GM12875 (cell line): ENCODE measurements at regions not wholly inside any gene's neighbourhood (a gene's known extent, or its start where the extent isn't known, plus 50 kb on each side); places are given as distances from the start of the nearest gene placed in this dataset.

Experiments
- H3K4me3 ChIP-seq: one replicate; pipeline ENCODE4 v1.5.1; 2011; ENCODE audit warnings: low read depth, low read length, control low read depth
- CTCF ChIP-seq: IDR thresholded peaks from 2 replicates; pipeline ENCODE4 v1.5.1; 2011; ENCODE audit warnings: low read depth, mild to moderate bottlenecking, control low read depth, inconsistent platforms, low read length, moderate library complexity, borderline replicate concordance; ENCODE audit not compliant: insufficient read depth

DNA sequence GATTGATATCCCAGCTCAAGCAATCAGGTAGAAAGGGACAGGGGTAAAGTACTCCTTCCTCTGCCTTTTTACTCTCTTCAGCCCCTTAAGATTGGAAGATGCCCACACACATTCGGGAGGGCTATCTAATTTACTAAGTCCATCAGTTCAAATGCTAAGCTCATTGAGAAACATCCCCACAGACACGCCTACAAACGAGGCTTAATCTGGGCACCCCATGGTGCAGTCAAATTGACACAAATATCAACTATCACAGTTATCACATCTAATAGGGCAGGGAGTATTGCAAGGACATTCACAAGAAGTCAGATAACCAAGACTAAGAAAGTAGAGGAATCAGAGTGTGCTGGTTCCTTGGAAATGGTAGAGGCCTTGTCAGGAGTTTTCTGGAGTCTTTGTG, 437.8 kb upstream of the AZI2 start:
- no peak overlapping the region for H3K4me3 ChIP-seq
- TF ChIP-seq CTCF: no peak

- no peak overlapping the region for H3K4me3 ChIP-seq
- TF ChIP-seq CTCF: no peak
These were observed 439.9 kb upstream of the AZI2 start for GRCh38 chr3:28788571-28788970.

GRCh38 chr3:28791713-28792255, 443.2 kb upstream of the AZI2 start:
- H3K4me3 ChIP-seq: no peak overlapping the region
- TF ChIP-seq CTCF: no peak

DNA sequence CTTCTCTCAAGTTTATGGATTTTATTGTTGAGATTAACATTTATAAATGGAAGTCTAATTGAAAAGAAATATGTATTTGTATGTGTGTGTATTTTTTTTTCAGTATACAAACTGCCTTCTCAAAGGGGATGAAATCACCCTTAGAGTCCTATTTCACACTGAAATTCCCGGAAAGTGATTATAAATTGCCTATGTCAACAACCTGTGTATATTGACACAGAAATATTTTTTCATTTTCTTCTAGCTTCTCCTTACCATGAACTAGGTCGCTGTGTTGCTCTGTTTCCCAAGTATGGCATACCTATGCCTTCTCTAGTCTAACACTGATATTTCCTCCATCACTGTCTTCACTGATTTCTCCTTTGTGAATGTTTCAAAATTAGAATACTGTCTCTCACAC, 444.0 kb upstream of the AZI2 start:
- TF ChIP-seq CTCF: no peak
- no peak overlapping the region for H3K4me3 ChIP-seq

DNA sequence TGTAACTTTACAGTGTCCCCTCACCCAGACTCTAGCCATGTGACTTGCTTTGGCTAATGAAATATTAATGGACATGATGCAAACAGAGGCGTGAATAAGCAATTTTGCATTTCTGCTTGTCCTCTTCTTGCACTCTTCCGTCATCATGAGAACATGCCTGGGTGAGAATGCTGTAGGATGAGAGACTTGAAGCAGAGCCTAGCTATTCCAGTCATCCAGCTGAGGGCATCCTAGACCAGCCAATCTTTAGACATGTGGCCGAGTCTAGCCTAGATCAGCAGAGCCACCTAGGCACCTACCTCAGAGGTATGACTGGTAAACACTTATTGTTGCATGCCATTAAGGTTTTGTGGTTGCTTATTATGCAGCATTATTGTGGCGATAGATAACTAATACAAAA, 450.5 kb upstream of the AZI2 start:
- no peak for TF ChIP-seq CTCF

GRCh38 chr3:28800203-28800602, 451.6 kb upstream of the AZI2 start:
- H3K4me3 ChIP-seq: no peak overlapping the region
- no peak for TF ChIP-seq CTCF

More for the DNA sequence above, 450.5 kb upstream of the AZI2 start:
- no peak overlapping the region for H3K4me3 ChIP-seq

DNA sequence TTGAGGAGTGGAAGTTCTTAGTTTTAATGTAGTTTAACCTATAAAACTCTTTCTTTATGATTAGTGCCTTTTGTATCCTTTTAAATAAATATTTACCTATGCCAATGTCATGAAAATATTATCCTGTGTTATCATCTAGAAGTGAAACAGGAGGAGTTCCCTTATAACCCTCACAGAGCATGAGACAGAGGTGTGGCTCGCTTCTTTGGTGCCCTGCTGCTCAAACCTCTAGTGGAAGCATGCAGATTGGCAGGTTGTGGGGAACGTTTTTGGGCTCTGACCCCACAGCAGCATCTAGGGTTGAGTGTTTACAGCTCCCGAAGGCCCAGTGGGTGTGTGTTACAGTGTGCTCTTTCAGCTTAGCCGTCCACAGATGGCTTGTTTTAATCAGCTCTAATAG, 459.4 kb upstream of the AZI2 start:
- no peak for TF ChIP-seq CTCF
- no peak overlapping the region for H3K4me3 ChIP-seq
